ENCODE measurements at regions not wholly inside any gene's neighbourhood (a gene's known extent, or its start where the extent isn't known, plus 50 kb on each side); places are given as distances from the start of the nearest gene placed in this dataset.

DNA sequence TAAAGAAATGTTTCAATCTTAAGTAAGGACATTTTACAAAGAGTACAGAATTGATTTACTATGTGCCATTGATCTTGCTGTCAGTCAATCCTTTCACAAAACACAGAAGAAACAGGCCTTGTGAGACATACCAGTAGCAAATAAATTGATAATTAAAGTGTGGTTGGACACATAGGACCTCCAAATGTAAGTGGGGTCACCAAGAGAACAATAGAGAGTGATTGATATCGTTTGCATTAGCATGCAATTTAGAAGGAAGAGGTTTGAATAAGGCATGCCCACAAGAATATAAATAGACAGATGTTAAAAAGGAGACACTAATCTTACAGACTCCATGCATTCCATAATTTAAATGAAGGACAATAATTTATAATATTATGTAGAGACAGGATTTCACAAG, 1628.3 kb downstream of the PCDH9 start:
- TF ChIP-seq, protein P1, sequence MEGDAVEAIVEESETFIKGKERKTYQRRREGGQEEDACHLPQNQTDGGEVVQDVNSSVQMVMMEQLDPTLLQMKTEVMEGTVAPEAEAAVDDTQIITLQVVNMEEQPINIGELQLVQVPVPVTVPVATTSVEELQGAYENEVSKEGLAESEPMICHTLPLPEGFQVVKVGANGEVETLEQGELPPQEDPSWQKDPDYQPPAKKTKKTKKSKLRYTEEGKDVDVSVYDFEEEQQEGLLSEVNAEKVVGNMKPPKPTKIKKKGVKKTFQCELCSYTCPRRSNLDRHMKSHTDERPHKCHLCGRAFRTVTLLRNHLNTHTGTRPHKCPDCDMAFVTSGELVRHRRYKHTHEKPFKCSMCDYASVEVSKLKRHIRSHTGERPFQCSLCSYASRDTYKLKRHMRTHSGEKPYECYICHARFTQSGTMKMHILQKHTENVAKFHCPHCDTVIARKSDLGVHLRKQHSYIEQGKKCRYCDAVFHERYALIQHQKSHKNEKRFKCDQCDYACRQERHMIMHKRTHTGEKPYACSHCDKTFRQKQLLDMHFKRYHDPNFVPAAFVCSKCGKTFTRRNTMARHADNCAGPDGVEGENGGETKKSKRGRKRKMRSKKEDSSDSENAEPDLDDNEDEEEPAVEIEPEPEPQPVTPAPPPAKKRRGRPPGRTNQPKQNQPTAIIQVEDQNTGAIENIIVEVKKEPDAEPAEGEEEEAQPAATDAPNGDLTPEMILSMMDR (IDR thresholded peaks at IDR 0.05; ENCODE audit: insufficient read depth, low read depth, low read length): no peak
- no peak for TF ChIP-seq EZH2 (IDR thresholded peaks at IDR 0.05; ENCODE audit: insufficient read depth, low read length)
- no peak overlapping the region for H3K4me3 Mint-ChIP-seq (ENCODE audit: unreplicated experiment)
- no peaks in the 10 kb centered on the region for H3K79me2 ChIP-seq (ENCODE audit: insufficient read depth, low read length)
- no peak overlapping the region for H3K9ac ChIP-seq (ENCODE audit: low read length)
- H3K4me2 ChIP-seq (ENCODE audit: low read length): no peak overlapping the region
- H3K27me3 ChIP-seq (ENCODE audit: insufficient read depth, low read length): no peaks in the 10 kb centered on the region
- FAIRE-seq (no peak), DNase-seq (ENCODE audit: low read depth) (no peak)
- no peaks in the 10 kb centered on the region for H4K20me1 ChIP-seq (ENCODE audit: insufficient read depth, low read length)
- H3K36me3 Mint-ChIP-seq (ENCODE audit: low read depth, unreplicated experiment): no peaks in the 10 kb centered on the region
- H3K9me3 ChIP-seq (ENCODE audit: insufficient read depth, low read depth, low read length): peaks cover 3% of the 10 kb centered on the region
- H3K4me3 ChIP-seq (ENCODE audit: insufficient read depth, low read depth, low read length): no peak overlapping the region
- H3K27ac ChIP-seq (ENCODE audit: low read depth, low read length): no peak overlapping the region
- no peaks in the 10 kb centered on the region for H3K36me3 ChIP-seq (ENCODE audit: insufficient read depth, low read length)
- no peak overlapping the region for H2AFZ ChIP-seq (ENCODE audit: low read depth, low read length)
- no peak overlapping the region for H3K27ac Mint-ChIP-seq (ENCODE audit: unreplicated experiment)
- H3K9me3 Mint-ChIP-seq (ENCODE audit: unreplicated experiment): no peaks in the 10 kb centered on the region
- no peaks in the 10 kb centered on the region for H3K27me3 Mint-ChIP-seq (ENCODE audit: low read depth, unreplicated experiment)
- H3K4me1 Mint-ChIP-seq (ENCODE audit: low read depth, unreplicated experiment): peaks cover 13% of the 10 kb centered on the region
- H3K4me1 ChIP-seq (ENCODE audit: insufficient read depth, low read length): peaks cover 4% of the 10 kb centered on the region

DNA sequence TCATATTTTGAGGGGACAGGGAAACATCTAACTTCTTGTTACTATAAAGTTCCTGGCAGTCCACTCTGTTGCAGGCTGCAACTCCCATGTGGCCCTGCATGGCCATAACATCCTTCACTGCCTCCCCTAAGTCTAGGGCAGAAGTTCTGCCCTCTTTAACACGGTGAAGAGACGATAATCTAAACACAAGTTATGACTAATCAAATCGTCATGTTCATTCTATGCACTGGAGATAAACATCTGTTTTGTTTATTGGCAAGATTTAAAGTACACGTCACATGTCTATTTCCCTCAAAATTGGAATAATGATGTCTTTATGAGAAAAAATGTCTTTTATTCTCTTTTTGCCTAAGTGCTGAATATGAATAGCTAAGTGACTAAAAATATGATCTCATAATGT, 1629.4 kb downstream of the PCDH9 start:
- H3K27me3 Mint-ChIP-seq (ENCODE audit: low read depth, unreplicated experiment): no peaks in the 10 kb centered on the region
- DNase-seq (ENCODE audit: low read depth): peak; percentile 65
- H3K4me1 Mint-ChIP-seq (ENCODE audit: low read depth, unreplicated experiment): peaks cover 13% of the 10 kb centered on the region
- Histone ChIP-seq H3K4me1 (ENCODE audit: insufficient read depth, low read length) (peaks cover 6% of the 10 kb centered on the region), H4K20me1 (ENCODE audit: insufficient read depth, low read length) (no peaks in the 10 kb centered on the region), H3K27me3 (ENCODE audit: insufficient read depth, low read length) (no peaks in the 10 kb centered on the region), H3K36me3 (ENCODE audit: insufficient read depth, low read length) (no peaks in the 10 kb centered on the region), H3K79me2 (ENCODE audit: insufficient read depth, low read length) (no peaks in the 10 kb centered on the region), H3K9ac (ENCODE audit: low read length) (no peak overlapping the region), H3K9me3 (ENCODE audit: insufficient read depth, low read depth, low read length) (peaks cover 3% of the 10 kb centered on the region), H3K4me2 (ENCODE audit: low read length) (no peak overlapping the region), H3K4me3 (ENCODE audit: insufficient read depth, low read depth, low read length) (no peak overlapping the region), H3K27ac (ENCODE audit: low read depth, low read length) (no peak overlapping the region), H2AFZ (ENCODE audit: low read depth, low read length) (no peak overlapping the region)
- no peaks in the 10 kb centered on the region for H3K36me3 Mint-ChIP-seq (ENCODE audit: low read depth, unreplicated experiment)
- H3K4me3 Mint-ChIP-seq (ENCODE audit: unreplicated experiment): no peak overlapping the region
- H3K27ac Mint-ChIP-seq (ENCODE audit: unreplicated experiment): no peak overlapping the region
- peak; percentile 66 for FAIRE-seq
- H3K9me3 Mint-ChIP-seq (ENCODE audit: unreplicated experiment): no peaks in the 10 kb centered on the region
- no peak for TF ChIP-seq EZH2 (IDR thresholded peaks at IDR 0.05; ENCODE audit: insufficient read depth, low read length)
- TF ChIP-seq, protein P1 (IDR thresholded peaks at IDR 0.05; ENCODE audit: insufficient read depth, low read depth, low read length): no peak

DNA sequence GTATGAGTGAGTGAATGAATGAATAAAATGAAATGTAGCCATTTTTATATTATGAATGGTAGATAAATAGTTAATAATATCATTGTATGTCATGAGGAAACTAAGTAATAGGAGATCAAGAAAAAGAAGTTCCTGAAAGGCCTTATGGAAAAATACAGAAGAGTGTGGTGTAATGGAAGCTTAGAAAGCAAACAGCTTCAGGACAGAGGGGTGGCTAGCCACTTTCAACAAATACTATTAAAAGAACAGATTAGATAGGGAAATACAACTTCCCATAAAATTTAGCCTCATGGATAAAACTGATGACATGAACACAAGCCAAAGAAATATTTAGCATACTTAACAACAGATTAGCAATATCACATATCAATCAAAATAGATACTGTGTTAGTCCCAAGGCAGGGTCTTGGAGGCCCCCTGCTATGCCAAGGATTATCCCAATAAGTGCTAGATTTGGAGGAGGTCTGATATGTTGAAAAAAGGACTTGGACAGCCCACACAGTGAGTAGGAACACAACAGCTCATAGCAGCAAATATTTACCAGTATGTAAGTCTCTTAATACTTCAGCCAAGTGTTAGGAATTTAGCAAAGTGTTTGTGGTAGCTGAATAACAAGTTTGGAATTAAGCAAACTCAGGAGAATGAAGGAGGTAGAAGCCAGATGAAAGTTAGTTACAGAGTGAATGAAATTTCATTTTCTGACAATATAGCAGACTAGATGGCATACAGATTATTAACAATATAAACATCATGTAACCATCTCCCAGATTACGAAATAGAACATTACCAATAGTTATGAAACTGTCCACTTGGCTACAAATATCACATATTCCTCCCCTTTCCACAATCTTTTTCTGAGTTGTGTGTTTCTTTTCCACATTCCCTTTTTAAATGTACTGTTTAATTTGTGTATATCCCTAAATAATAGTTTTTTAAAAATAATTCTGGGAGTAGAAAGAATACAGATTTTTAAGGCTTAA, 1632.0 kb downstream of the PCDH9 start:
- TF ChIP-seq, protein P1 (IDR thresholded peaks at IDR 0.05; ENCODE audit: insufficient read depth, low read depth, low read length): no peak
- TF ChIP-seq EZH2 (IDR thresholded peaks at IDR 0.05; ENCODE audit: insufficient read depth, low read length): no peak
- Mint-ChIP-seq H3K4me3 (ENCODE audit: unreplicated experiment) (no peak overlapping the region), H3K4me1 (ENCODE audit: low read depth, unreplicated experiment) (peaks cover 13% of the 10 kb centered on the region), H3K27ac (ENCODE audit: unreplicated experiment) (peak overlapping the region; percentile 80), H3K36me3 (ENCODE audit: low read depth, unreplicated experiment) (no peaks in the 10 kb centered on the region), H3K9me3 (ENCODE audit: unreplicated experiment) (no peaks in the 10 kb centered on the region), H3K27me3 (ENCODE audit: low read depth, unreplicated experiment) (no peaks in the 10 kb centered on the region)
- Histone ChIP-seq H3K36me3 (ENCODE audit: insufficient read depth, low read length) (no peaks in the 10 kb centered on the region), H2AFZ (ENCODE audit: low read depth, low read length) (no peak overlapping the region), H3K9ac (ENCODE audit: low read length) (no peak overlapping the region), H3K9me3 (ENCODE audit: insufficient read depth, low read depth, low read length) (no peaks in the 10 kb centered on the region), H3K4me3 (ENCODE audit: insufficient read depth, low read depth, low read length) (no peak overlapping the region), H3K79me2 (ENCODE audit: insufficient read depth, low read length) (no peaks in the 10 kb centered on the region), H3K27me3 (ENCODE audit: insufficient read depth, low read length) (no peaks in the 10 kb centered on the region), H3K27ac (ENCODE audit: low read depth, low read length) (peak overlapping the region; percentile 22), H3K4me1 (ENCODE audit: insufficient read depth, low read length) (peaks cover 25% of the 10 kb centered on the region), H4K20me1 (ENCODE audit: insufficient read depth, low read length) (no peaks in the 10 kb centered on the region), H3K4me2 (ENCODE audit: low read length) (peak overlapping the region; percentile 12)
- DNase-seq (ENCODE audit: low read depth) (peak; percentile 91), FAIRE-seq (no peak)

Measured in astrocyte (in vitro differentiated cells and primary cell).